Stimulated activated naive CD4-positive, alpha-beta T cell treated with Interleukin-2 at 50 U/mL for 16 hours (primary cell): ENCODE measurements at regions not wholly inside any gene's neighbourhood (a gene's known extent, or its start where the extent isn't known, plus 50 kb on each side); places are given as distances from the start of the nearest gene placed in this dataset.
A peak's percentile ranks its signal among the peaks of the same experiment; 100 is the strongest.
"Not testable (repeated sequence)": the region's sequence is repeated elsewhere in the genome, so short reads cannot be mapped to it uniquely, and the experiment has no call there.

Experiments
- DNase-seq: peaks from one replicate; lab custom pipeline; 2025; lab: John Stamatoyannopoulos, UW

GRCh38 chr5:42949348-42950115 is 90.6 kb downstream of the ANXA2R start:
- DNase-seq = peak; percentile 57

GRCh38 chr5:42948961-42949347 is 91.2 kb downstream of the ANXA2R start:
- DNase-seq = peak; percentile 52

GRCh38 chr5:42944989-42945388 is 95.1 kb downstream of the ANXA2R start:
- no peak for DNase-seq

GRCh38 chr5:42943931-42944631 is 96.0 kb downstream of the ANXA2R start:
- no peak for DNase-seq

- DNase-seq = no peak
These were observed 99.3 kb downstream of the ANXA2R start for GRCh38 chr5:42940853-42941252.

DNA sequence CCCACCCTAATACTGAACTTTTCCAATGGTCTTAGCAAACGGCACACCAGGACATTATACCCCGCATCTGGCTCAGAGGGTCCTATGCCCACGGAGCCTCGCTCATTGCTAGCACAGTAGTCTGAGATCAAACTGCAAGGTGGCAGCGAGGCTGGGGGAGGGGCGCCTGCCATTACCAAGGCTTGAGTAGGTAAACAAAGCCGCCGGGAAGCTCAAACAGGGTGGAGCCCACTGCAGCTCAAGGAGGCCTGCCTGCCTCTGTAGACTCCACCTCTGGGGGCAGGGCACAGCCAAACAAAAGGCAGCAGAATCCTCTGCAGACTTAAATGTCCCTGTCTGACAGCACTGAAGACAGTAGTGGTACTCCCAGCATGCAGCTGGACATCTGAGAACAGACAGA is 108.1 kb downstream of the ANXA2R start:
- not testable (repeated sequence) for DNase-seq

DNA sequence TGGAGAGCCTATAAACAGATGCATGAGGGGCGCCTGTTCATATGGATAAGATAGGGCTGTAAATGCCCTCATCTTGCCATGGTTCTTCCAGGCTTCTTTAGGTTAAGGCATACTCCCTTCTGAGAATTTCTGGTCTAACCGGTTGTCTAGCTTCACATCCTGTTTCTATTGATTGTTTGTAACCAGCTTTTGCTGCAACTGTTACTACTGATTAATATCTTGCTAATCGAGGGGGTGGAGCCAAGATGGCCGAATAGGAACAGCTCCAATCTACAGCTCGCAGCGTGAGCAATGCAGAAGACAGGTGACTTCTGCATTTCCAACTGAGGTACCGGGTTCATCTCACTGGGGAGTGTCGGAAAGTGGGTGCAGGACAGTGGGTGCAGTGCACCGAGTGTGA is 108.7 kb downstream of the ANXA2R start:
- DNase-seq = not testable (repeated sequence)

DNA sequence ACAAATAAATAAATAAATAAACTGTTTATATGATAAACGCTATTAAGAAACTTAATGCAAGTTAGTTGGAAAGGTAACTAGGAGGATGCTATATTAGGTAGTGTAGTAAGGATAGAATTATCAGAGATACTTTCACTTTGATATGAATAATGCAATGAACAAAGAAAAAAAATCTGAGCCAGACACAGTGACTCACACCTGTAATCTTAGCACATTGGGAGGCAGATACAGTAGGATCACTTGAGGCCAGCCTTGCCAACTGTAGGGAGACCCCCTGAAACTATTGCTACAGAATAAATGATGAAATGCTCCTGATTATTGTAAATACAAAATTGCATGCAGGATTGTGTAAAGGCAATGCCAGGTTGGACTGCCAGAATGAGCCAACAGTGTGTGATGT is 109.2 kb downstream of the ANXA2R start:
- no peak for DNase-seq

- DNase-seq = no peak
These were observed 110.2 kb downstream of the ANXA2R start for GRCh38 chr5:42929871-42930270.

GRCh38 chr5:42927730-42928129 is 112.4 kb downstream of the ANXA2R start:
- DNase-seq = no peak

DNA sequence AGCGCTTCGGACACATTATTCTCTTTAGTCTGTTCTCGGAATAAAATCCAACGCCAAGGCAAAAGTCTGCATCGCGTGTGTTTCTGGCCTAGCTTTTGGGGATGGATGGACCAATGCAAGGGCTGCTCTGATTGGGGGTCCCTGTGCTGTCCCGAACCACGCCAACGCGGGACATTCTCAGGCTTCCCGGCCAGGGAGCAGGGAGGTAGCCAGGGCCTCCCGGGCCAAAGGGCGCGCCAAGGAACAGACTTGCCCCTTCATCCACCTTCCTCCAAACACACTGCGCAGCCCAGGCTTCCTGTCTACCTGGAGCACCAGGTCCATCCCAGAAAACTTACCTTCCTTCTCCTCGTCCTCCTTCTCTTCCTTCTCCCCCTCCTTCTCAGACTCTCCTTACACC is 113.0 kb upstream of the SELENOP start:
- no peak for DNase-seq

DNA sequence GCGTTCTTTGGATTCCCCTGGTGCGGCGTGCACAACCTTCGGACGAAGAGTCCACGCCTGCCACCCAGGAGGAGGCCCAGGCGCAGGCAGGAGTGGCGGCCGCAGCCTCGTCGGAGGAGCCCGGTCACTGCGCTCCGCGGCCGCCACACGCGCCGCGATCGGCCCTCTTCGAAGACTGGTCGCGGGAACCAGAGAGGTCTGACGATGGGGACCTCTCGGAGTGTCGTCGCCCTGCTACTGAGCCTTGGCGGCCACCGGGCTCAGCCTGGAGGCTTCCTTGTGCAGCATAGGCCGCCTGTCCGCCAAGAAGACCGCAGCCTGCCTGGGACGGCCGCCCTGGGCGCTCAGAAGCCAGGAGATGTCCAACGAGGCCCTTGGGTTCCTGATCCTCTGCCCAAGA is 112.5 kb upstream of the SELENOP start:
- no peak for DNase-seq

DNA sequence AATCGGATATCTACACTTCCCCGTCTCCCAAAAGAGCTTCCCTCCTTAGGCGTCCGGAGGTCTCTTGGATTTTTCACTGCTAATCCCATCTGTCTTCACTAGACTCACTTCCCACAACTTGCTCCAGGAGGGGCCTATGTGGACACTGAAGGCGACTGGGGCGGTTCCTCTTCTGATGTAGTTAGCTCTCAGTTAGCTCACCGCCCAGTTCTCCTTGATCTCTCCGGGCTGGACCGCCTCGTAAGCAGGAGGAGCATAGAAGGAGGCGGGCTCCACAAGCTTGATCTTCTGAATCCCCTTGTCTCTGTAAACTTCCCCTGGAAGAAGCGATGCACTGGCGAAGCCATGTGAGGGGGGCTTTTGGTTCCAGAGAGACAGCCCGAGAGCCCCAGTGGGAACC is 112.0 kb upstream of the SELENOP start:
- no peak for DNase-seq

DNA sequence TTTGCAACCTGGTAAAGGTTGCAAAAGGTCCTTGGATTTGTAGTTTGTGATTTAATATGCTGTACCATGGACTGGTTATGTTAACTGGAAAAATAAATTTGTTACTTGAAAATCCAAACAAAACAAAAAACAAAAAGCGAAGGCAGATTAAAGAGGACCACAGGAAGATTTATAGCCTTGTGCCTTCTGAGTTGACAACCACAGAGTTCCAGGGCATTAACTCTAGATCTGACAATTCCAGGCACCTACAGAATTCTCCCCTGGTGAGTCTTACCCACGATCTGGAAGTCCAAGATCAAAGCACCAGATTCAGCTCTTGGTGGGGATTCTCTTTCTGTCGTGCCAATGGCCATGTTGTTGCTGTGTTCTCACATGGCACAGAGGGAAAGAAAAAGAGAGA is 107.9 kb upstream of the SELENOP start:
- no peak for DNase-seq

- no peak for DNase-seq
These were observed 103.7 kb upstream of the SELENOP start for GRCh38 chr5:42915306-42915866.

GRCh38 chr5:42912184-42912798 is 100.6 kb upstream of the SELENOP start:
- DNase-seq = peak; percentile 37

GRCh38 chr5:42908509-42909488 is 97.1 kb upstream of the SELENOP start:
- peak; percentile 83 for DNase-seq

- DNase-seq = no peak
These were observed 96.4 kb upstream of the SELENOP start for GRCh38 chr5:42908086-42908485.

DNA sequence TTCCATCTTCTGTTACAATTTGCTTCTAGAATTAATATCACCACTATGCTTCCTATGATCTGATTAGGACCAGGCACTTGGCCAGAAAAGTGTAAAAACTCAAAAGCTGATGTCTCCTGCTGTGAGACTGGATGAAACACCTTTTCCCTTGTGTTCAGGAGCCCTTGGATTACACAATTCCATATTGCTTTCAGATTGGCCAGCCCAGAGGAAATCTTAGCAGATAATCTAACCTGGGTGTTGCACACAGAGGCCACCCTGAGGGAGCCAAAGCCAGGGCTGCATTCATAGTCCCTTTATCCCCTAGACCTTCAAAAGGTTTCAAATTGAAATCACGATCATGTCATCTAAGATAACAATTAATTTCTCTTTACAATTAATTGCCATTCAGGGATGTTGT is 94.1 kb upstream of the SELENOP start:
- no peak for DNase-seq

GRCh38 chr5:42900734-42901133 is 89.0 kb upstream of the SELENOP start:
- no peak for DNase-seq

GRCh38 chr5:42898760-42899159 is 87.1 kb upstream of the SELENOP start:
- no peak for DNase-seq

GRCh38 chr5:42896523-42896922 is 84.8 kb upstream of the SELENOP start:
- DNase-seq = no peak
